AG04450 (cell line): ENCODE measurements at regions not wholly inside any gene's neighbourhood (a gene's known extent, or its start where the extent isn't known, plus 50 kb on each side); places are given as distances from the start of the nearest gene placed in this dataset.

Source experiments
- CTCF ChIA-PET: fragments of 300-600, 350-600 bp; formaldehyde crosslinking; extraction: SDS; loops from one replicate; lab custom pipeline; 2022; ENCODE audit warnings: antibody characterized with exemption, inconsistent platforms; lab: Charles Lee
- POLR2A ChIA-PET: fragments of 350-600 bp; formaldehyde crosslinking; extraction: SDS; loops from one replicate; lab custom pipeline; 2021; ENCODE audit warnings: antibody characterized with exemption, inconsistent platforms; lab: Yijun Ruan, JAX
- DNase-seq: peaks from one replicate; pipeline ENCODE4 v3.0.0-alpha.2; 2011; ENCODE audit warnings: low read depth, low spot score
- H3K27ac ChIP-seq: one replicate; pipeline ENCODE4 v1.5.1; 2012; ENCODE audit warnings: low read depth, low read length, control low read depth
- H3K27me3 ChIP-seq: one replicate; pipeline ENCODE4 v1.6.0; 2012; ENCODE audit warnings: low read length; ENCODE audit not compliant: control insufficient read depth, insufficient read depth
- H3K4me3 ChIP-seq: 2 replicates; pipeline ENCODE4 v1.5.1; 2011; ENCODE audit warnings: mild to moderate bottlenecking, low read depth, low read length, control low read depth
- H3K9me3 ChIP-seq: 2 replicates; pipeline ENCODE4 v1.5.1; 2012; ENCODE audit warnings: low read length; ENCODE audit not compliant: control insufficient read depth, insufficient read depth
- TF ChIP-seq, protein P1 (sequence below): IDR thresholded peaks from 2 replicates; pipeline ENCODE4 v1.5.1; 2011; ENCODE audit warnings: low read depth, low read length, control low read depth, inconsistent platforms

GRCh38 chr10:6657669-6658068 lies 77.6 kb upstream of the PRKCQ start:
- DNase-seq = no peak
- no peak overlapping the region for H3K27ac ChIP-seq
- no peak overlapping the region for H3K4me3 ChIP-seq
- ChIA-PET POLR2A (no interaction called here), CTCF (interaction anchor here (1.2 kb wide), 2 partner anchors 9 to 10 kb away, joined by 3 read pairs; no protein-coding TSS in a partner anchor)
- H3K9me3 ChIP-seq = no peaks in the 10 kb centered on the region
- TF ChIP-seq, protein P1, sequence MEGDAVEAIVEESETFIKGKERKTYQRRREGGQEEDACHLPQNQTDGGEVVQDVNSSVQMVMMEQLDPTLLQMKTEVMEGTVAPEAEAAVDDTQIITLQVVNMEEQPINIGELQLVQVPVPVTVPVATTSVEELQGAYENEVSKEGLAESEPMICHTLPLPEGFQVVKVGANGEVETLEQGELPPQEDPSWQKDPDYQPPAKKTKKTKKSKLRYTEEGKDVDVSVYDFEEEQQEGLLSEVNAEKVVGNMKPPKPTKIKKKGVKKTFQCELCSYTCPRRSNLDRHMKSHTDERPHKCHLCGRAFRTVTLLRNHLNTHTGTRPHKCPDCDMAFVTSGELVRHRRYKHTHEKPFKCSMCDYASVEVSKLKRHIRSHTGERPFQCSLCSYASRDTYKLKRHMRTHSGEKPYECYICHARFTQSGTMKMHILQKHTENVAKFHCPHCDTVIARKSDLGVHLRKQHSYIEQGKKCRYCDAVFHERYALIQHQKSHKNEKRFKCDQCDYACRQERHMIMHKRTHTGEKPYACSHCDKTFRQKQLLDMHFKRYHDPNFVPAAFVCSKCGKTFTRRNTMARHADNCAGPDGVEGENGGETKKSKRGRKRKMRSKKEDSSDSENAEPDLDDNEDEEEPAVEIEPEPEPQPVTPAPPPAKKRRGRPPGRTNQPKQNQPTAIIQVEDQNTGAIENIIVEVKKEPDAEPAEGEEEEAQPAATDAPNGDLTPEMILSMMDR = no peak
- H3K27me3 ChIP-seq = no peaks in the 10 kb centered on the region

GRCh38 chr10:6657196-6657595 lies 77.1 kb upstream of the PRKCQ start:
- CTCF ChIA-PET = interaction anchor here (1.2 kb wide), 2 partner anchors 9 to 11 kb away, joined by 3 read pairs; no protein-coding TSS in a partner anchor
- POLR2A ChIA-PET = no interaction called here
- Histone ChIP-seq H3K27ac (no peak overlapping the region), H3K4me3 (no peak overlapping the region), H3K9me3 (no peaks in the 10 kb centered on the region), H3K27me3 (no peaks in the 10 kb centered on the region)
- TF ChIP-seq, protein P1 = no peak
- no peak for DNase-seq

DNA sequence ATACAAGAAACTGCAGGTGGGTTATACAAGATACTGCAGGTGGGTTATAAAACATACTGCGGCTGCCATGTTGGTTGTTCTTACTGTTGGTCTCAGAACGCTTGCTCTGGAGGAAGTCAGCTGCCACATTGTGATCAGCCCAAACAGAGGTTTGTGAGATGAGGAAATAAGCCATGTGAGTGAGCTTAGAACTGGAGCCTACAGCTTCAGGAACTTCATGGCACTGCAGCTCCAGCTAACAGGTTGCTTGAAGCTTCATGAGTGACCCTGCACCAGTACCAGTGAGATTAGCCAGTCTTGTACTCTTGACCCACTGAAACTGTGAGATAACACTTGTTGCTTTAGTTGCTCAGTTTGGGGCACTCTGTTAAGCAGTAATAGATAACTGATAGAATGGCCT lies 74.5 kb upstream of the PRKCQ start:
- Histone ChIP-seq H3K27me3 (no peaks in the 10 kb centered on the region), H3K9me3 (no peaks in the 10 kb centered on the region), H3K4me3 (no peak overlapping the region), H3K27ac (no peak overlapping the region)
- TF ChIP-seq, protein P1 = no peak
- no peak for DNase-seq
- ChIA-PET POLR2A (no interaction called here), CTCF (interaction anchor here (1.1 kb wide), 1 partner anchor 13 kb away, joined by 4 read pairs; no protein-coding TSS in a partner anchor)

DNA sequence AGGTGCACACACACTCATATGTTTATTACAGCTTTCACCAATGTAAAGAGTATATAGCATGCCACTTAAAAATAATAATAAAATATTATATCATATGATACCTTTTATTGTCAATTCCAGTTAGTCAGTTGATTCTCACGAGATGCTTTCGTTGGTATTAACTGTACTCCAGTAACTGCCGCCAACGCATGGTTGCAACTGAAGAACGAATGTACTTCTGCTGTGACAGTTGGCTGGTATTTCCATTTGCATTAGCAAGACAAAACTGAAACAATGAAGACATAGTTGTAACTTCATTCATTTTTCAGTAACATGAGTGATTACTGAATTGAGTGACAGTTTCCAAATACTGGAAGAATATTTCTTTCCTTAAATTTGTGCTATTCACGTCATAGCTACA lies 70.5 kb upstream of the PRKCQ start:
- no peak for DNase-seq
- POLR2A ChIA-PET = no interaction called here
- H3K9me3 ChIP-seq = no peaks in the 10 kb centered on the region
- H3K27me3 ChIP-seq = peaks cover 3% of the 10 kb centered on the region
- TF ChIP-seq, protein P1 = no peak
- H3K27ac ChIP-seq = no peak overlapping the region
- CTCF ChIA-PET = no interaction called here
- no peak overlapping the region for H3K4me3 ChIP-seq

DNA sequence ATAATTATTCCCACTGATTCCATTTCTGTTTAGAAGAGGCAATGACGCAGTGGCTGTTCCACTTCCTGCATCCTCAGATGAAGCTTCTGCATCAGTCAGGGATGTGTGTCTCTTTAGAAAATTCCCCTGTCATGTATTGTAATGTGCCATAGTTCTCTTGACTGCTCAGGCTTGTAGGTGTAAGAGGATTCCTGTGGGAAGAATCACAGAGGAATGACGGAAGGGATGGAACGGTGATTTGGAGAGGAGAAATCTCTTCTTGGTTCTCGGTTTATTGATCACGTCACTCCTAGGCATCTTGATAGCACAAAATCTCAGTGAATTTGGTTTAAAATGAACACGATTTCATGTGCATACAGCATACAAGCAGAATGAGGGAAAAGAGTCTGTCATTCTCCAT lies 69.8 kb upstream of the PRKCQ start:
- Histone ChIP-seq H3K27me3 (peaks cover 3% of the 10 kb centered on the region), H3K27ac (no peak overlapping the region), H3K9me3 (no peaks in the 10 kb centered on the region), H3K4me3 (no peak overlapping the region)
- TF ChIP-seq, protein P1 = no peak
- POLR2A ChIA-PET = no interaction called here
- DNase-seq = no peak
- CTCF ChIA-PET = no interaction called here
